ENCODE measurements at regions not wholly inside any gene's neighbourhood (a gene's known extent, or its start where the extent isn't known, plus 50 kb on each side); places are given as distances from the start of the nearest gene placed in this dataset.

DNA sequence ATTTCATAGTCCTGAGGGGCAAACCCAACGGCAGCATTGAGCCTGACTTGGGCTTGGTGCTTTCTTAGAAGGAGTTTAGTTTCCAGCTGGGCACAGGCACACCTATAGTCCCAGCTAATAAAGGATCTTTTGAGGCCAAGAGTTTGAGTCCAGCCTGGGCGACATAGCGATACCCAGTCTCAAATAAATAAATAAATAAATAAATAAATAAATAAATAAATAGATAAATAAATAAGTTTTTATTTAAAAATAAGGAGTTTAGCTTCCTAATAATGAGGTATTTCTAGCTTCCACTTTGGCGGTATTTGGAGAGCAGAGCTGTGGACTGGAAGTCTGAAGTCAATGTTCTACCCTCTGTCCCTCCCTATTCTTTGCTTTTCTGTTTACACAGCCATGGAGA, 186.6 kb downstream of the URB2 start:
- TF ChIP-seq, protein P1, sequence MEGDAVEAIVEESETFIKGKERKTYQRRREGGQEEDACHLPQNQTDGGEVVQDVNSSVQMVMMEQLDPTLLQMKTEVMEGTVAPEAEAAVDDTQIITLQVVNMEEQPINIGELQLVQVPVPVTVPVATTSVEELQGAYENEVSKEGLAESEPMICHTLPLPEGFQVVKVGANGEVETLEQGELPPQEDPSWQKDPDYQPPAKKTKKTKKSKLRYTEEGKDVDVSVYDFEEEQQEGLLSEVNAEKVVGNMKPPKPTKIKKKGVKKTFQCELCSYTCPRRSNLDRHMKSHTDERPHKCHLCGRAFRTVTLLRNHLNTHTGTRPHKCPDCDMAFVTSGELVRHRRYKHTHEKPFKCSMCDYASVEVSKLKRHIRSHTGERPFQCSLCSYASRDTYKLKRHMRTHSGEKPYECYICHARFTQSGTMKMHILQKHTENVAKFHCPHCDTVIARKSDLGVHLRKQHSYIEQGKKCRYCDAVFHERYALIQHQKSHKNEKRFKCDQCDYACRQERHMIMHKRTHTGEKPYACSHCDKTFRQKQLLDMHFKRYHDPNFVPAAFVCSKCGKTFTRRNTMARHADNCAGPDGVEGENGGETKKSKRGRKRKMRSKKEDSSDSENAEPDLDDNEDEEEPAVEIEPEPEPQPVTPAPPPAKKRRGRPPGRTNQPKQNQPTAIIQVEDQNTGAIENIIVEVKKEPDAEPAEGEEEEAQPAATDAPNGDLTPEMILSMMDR (IDR thresholded peaks at IDR 0.05; ENCODE audit: unreplicated experiment in 3 of 3), result no peak
- Mint-ChIP-seq H3K36me3 (ENCODE audit: low read depth) (no peaks in the 10 kb centered on the region), H3K4me3 (no peak overlapping the region), H3K27me3 (ENCODE audit: low read depth) (peaks cover 15% of the 10 kb centered on the region), H3K9me3 (peaks cover 21% of the 10 kb centered on the region), H3K27ac (no peak overlapping the region), H3K4me1 (peaks cover 19% of the 10 kb centered on the region)

DNA sequence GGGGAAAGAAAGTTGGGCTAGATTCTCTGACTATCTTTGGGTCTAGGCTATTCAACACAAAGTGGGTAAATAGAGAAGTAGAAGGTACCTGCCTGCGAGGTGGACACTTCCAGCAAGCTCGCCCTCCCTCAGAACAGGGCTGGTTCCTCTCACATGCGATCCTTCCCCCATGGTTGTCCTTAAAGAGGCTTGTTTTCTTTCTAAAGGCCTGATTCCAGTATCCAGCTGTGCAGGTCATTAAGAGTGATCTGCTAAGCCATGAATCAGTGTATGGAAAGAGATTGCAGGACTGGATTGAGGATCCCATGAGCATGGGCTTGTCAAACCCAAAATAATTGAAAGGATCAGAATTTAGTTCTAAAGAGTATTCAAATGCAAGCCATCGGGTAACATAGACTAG, 189.0 kb downstream of the URB2 start:
- Mint-ChIP-seq H3K27me3 (ENCODE audit: low read depth) (peaks cover 21% of the 10 kb centered on the region), H3K36me3 (ENCODE audit: low read depth) (no peaks in the 10 kb centered on the region), H3K4me1 (peaks cover 19% of the 10 kb centered on the region), H3K4me3 (no peak overlapping the region), H3K9me3 (peaks cover 20% of the 10 kb centered on the region), H3K27ac (peak overlapping the region in 2 of 3 experiments; percentile 38 to 39)
- TF ChIP-seq, protein P1 (IDR thresholded peaks at IDR 0.05; ENCODE audit: unreplicated experiment in 3 of 3), result no peak

DNA sequence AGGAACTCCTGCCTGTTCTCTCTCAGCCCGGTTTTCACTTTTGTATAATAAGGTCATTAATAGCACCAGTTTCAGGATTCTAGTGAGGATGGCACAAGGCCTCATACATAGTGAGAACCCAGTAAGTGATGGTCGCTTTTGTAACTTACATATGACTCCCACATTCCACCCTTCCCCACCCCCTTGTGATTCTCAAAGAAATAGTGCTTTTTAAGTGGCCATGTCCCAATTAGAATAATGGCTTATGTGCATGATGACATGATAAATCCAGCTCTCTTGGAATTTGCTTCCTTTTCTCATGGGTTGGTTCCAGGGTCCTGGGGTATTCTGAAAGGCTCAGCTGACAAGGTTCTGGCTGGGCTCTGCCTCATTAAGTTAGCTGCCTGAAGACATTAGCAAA, 189.9 kb downstream of the URB2 start:
- peaks cover 19% of the 10 kb centered on the region for H3K4me1 Mint-ChIP-seq
- no peak overlapping the region for H3K27ac Mint-ChIP-seq

DNA sequence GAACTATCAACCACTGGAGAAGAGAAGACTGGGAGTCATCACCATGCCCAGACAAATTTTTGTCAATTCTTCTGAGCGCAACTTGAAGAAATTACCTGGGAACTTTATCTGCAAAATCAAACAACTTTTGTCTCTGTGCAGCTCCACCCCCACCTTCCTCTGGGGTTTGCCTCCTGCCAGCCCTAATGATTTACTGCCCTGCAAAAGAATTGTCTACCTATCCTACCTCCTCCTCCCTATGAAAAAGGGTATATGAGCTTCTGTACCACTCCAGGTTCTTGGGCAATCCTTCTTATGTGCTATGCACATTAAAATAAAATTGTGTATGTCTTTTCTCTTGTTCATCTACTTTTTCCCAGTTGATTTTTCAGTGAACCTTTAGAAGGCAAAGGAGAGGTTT, 191.9 kb downstream of the URB2 start:
- Mint-ChIP-seq H3K4me3 (no peak overlapping the region), H3K27me3 (ENCODE audit: low read depth) (peaks cover 15% of the 10 kb centered on the region), H3K36me3 (ENCODE audit: low read depth) (no peaks in the 10 kb centered on the region), H3K4me1 (peaks cover 19% of the 10 kb centered on the region), H3K9me3 (peaks cover 10% of the 10 kb centered on the region), H3K27ac (no peak overlapping the region)
- TF ChIP-seq, protein P1 (IDR thresholded peaks at IDR 0.05; ENCODE audit: unreplicated experiment in 3 of 3), result no peak

More for the DNA sequence above, 189.9 kb downstream of the URB2 start:
- Mint-ChIP-seq H3K4me3 (no peak overlapping the region), H3K36me3 (ENCODE audit: low read depth) (no peaks in the 10 kb centered on the region), H3K27me3 (ENCODE audit: low read depth) (peaks cover 17% of the 10 kb centered on the region), H3K9me3 (peaks cover 13% of the 10 kb centered on the region)
- TF ChIP-seq, protein P1 (IDR thresholded peaks at IDR 0.05; ENCODE audit: unreplicated experiment in 3 of 3), result no peak

DNA sequence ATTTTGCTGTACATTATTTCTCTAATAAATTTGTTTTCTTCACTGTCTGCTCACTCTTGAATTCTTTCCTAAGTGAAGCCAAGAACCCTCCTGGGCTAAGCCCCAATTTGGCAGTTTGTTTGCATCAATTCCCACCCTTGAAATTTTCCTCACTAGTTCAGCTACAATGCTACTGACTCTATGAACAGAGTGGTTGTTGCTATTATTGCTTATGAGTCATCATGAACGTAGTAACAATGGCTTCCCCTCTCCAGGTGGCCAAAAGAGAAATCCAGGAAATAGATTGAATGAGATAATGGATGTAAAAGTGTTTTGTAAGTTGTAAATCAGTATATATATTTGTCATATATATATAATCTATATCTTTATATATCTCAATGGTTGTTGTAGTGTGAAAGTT, 193.0 kb downstream of the URB2 start:
- peaks cover 14% of the 10 kb centered on the region for H3K27me3 Mint-ChIP-seq (ENCODE audit: low read depth)
- H3K4me1 Mint-ChIP-seq, result peaks cover 19% of the 10 kb centered on the region
- H3K27ac Mint-ChIP-seq, result no peak overlapping the region
- TF ChIP-seq, protein P1 (IDR thresholded peaks at IDR 0.05; ENCODE audit: unreplicated experiment in 3 of 3), result no peak
- H3K36me3 Mint-ChIP-seq (ENCODE audit: low read depth), result no peaks in the 10 kb centered on the region
- no peak overlapping the region for H3K4me3 Mint-ChIP-seq
- peaks cover 10% of the 10 kb centered on the region for H3K9me3 Mint-ChIP-seq

DNA sequence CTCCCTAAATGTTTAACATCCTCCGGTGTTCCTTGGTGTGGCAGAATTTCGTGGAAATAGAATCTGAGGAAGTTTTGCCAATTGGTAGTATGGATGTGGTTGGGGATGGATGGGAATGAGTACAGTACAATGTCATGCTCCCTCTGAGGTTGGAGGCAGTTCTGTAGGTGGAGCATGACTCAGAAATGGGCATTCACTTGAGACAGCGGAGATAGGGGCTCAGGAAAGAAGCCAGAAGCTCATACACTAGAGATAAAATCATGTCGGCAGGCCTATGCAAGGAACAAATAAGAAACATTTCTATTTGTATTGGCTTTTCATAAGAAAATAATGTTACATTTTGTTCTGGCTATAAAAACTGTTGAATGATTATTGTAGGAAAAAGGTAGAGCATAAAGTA, 196.0 kb downstream of the URB2 start:
- no peak overlapping the region for H3K4me3 Mint-ChIP-seq
- H3K4me1 Mint-ChIP-seq, result no peaks in the 10 kb centered on the region
- peaks cover 13% of the 10 kb centered on the region for H3K9me3 Mint-ChIP-seq
- peaks cover 5% of the 10 kb centered on the region for H3K27me3 Mint-ChIP-seq (ENCODE audit: low read depth)
- H3K36me3 Mint-ChIP-seq (ENCODE audit: low read depth), result no peaks in the 10 kb centered on the region
- TF ChIP-seq, protein P1 (IDR thresholded peaks at IDR 0.05; ENCODE audit: unreplicated experiment in 3 of 3), result no peak
- H3K27ac Mint-ChIP-seq, result peak overlapping the region in 1 of 3 experiments; percentile 12

All from nephron (organoid).